GM10266 (cell line): ENCODE measurements at regions not wholly inside any gene's neighbourhood (a gene's known extent, or its start where the extent isn't known, plus 50 kb on each side); places are given as distances from the start of the nearest gene placed in this dataset.
"Not testable (repeated sequence)": the region's sequence is repeated elsewhere in the genome, so short reads cannot be mapped to it uniquely, and the experiment has no call there.

Experiments used
- DNase-seq: peaks from one replicate; pipeline ENCODE4 v3.0.0; 2012; ENCODE audit errors: extremely low spot score
- CTCF ChIP-seq: IDR thresholded peaks from 2 replicates; pipeline ENCODE4 v1.5.1; 2012; ENCODE audit warnings: mild to moderate bottlenecking, low read depth; ENCODE audit not compliant: control insufficient read depth, insufficient read depth; ENCODE audit errors: missing control alignments

- no peak for DNase-seq
- no peak for TF ChIP-seq CTCF
Measured at GRCh38 chrX:140425712-140426395, 79.0 kb downstream of the SOX3 start.

- DNase-seq: no peak
- TF ChIP-seq CTCF: no peak
Measured at GRCh38 chrX:140422501-140422900, 82.4 kb downstream of the SOX3 start.

GRCh38 chrX:140402131-140402530 lies 102.7 kb downstream of the SOX3 start:
- not testable (repeated sequence) for DNase-seq

GRCh38 chrX:140396326-140396725 lies 108.5 kb downstream of the SOX3 start:
- not testable (repeated sequence) for DNase-seq

- no peak for DNase-seq
- no peak for TF ChIP-seq CTCF
Measured at GRCh38 chrX:140393507-140393906, 111.4 kb downstream of the SOX3 start.

GRCh38 chrX:140391313-140391712 lies 113.6 kb downstream of the SOX3 start:
- no peak for DNase-seq
- TF ChIP-seq CTCF: no peak

- DNase-seq: no peak
- no peak for TF ChIP-seq CTCF
Measured at GRCh38 chrX:140389331-140389730, 115.5 kb downstream of the SOX3 start.

- no peak for DNase-seq
- TF ChIP-seq CTCF: no peak
Measured at GRCh38 chrX:140362861-140363260, 142.0 kb downstream of the SOX3 start.
